ENCODE measurements at regions not wholly inside any gene's neighbourhood (a gene's known extent, or its start where the extent isn't known, plus 50 kb on each side); places are given as distances from the start of the nearest gene placed in this dataset.

DNA sequence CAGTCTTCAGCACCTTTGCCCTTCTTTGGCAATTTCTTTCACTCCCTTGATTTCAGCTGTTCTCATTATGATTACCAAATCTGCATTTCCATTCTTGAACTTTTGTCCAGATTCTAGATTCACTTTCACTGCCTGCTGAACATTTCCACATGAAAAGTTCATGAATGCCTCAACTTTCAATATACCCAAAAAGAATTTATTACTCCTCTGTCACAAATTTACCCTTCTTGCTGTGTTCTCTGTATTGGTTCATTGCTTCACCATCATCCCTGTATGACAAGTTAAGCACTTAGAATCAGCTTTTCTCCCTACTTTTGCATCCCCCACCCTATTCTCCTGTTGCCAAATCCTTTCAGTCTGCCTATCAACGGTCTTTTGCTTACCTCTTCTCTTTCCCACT lies 112.6 kb upstream of the PKN2 start:
- Histone ChIP-seq H3K4me1 (ENCODE audit: control insufficient read depth, insufficient read depth, low read length) (no peaks in the 10 kb centered on the region), H3K9me3 (ENCODE audit: control insufficient read depth, insufficient read depth, low read depth, low read length) (no peaks in the 10 kb centered on the region), H3K4me3 (ENCODE audit: low read depth in 2 of 2, low read length in 2 of 2) (no peak overlapping the region), H3K36me3 (ENCODE audit: control insufficient read depth, insufficient read depth, low read length) (no peaks in the 10 kb centered on the region), H3K27ac (ENCODE audit: low read length) (no peak overlapping the region), H3K27me3 (ENCODE audit: control insufficient read depth, insufficient read depth, low read length) (peaks cover 5% of the 10 kb centered on the region)
- no peak for ATAC-seq
- BruUV-seq (replicated peaks) = no TSS peak
- in situ Hi-C loops (cut with HindIII; ENCODE audit: low pct_unique_long_range_greater_than_20kb, low sequenced_read_pairs) (no loop called here), intact Hi-C loops (cut with micrococcal nuclease; ENCODE audit: unreplicated experiment) (no loop called here)
- no peak for DNase-seq (ENCODE audit: low read depth, low spot score)
- TF ChIP-seq, protein P1, sequence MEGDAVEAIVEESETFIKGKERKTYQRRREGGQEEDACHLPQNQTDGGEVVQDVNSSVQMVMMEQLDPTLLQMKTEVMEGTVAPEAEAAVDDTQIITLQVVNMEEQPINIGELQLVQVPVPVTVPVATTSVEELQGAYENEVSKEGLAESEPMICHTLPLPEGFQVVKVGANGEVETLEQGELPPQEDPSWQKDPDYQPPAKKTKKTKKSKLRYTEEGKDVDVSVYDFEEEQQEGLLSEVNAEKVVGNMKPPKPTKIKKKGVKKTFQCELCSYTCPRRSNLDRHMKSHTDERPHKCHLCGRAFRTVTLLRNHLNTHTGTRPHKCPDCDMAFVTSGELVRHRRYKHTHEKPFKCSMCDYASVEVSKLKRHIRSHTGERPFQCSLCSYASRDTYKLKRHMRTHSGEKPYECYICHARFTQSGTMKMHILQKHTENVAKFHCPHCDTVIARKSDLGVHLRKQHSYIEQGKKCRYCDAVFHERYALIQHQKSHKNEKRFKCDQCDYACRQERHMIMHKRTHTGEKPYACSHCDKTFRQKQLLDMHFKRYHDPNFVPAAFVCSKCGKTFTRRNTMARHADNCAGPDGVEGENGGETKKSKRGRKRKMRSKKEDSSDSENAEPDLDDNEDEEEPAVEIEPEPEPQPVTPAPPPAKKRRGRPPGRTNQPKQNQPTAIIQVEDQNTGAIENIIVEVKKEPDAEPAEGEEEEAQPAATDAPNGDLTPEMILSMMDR (IDR thresholded peaks at IDR 0.05) = no peak
- TF ChIP-seq POLR2AphosphoS5 (IDR thresholded peaks at IDR 0.05; ENCODE audit: low read depth, low read length) (no peak), TCF7L2 (IDR thresholded peaks at IDR 0.05; ENCODE audit: low read depth, low read length) (no peak), SIN3A (IDR thresholded peaks at IDR 0.05; ENCODE audit: borderline replicate concordance, insufficient read depth, low read depth, low read length) (no peak)
- TF ChIP-seq, protein P2, sequence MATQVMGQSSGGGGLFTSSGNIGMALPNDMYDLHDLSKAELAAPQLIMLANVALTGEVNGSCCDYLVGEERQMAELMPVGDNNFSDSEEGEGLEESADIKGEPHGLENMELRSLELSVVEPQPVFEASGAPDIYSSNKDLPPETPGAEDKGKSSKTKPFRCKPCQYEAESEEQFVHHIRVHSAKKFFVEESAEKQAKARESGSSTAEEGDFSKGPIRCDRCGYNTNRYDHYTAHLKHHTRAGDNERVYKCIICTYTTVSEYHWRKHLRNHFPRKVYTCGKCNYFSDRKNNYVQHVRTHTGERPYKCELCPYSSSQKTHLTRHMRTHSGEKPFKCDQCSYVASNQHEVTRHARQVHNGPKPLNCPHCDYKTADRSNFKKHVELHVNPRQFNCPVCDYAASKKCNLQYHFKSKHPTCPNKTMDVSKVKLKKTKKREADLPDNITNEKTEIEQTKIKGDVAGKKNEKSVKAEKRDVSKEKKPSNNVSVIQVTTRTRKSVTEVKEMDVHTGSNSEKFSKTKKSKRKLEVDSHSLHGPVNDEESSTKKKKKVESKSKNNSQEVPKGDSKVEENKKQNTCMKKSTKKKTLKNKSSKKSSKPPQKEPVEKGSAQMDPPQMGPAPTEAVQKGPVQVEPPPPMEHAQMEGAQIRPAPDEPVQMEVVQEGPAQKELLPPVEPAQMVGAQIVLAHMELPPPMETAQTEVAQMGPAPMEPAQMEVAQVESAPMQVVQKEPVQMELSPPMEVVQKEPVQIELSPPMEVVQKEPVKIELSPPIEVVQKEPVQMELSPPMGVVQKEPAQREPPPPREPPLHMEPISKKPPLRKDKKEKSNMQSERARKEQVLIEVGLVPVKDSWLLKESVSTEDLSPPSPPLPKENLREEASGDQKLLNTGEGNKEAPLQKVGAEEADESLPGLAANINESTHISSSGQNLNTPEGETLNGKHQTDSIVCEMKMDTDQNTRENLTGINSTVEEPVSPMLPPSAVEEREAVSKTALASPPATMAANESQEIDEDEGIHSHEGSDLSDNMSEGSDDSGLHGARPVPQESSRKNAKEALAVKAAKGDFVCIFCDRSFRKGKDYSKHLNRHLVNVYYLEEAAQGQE (IDR thresholded peaks at IDR 0.05; ENCODE audit: insufficient read depth in 1 of 2, low read depth in 2 of 2, low read length in 1 of 2) = no peak
- POLR2A ChIA-PET = no interaction called here
- CTCF ChIA-PET = no interaction called here

DNA sequence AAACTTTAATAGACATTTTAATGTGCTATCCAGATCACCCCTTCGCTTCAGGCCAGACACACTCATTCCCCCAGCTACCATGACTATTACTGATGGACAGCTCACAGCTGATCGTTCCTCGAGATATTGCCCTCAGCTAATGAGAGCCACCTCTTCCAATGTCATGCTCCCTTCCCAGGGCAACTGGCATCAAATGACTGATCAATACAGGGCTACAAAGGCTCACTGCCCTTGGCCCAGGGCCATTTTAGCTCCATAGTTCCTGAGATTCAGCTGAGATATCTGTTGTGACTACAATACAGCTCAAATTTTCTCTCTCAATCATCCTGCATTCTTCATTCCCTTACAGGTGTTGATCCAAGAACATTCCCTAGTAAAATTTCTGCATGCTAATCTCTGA lies 104.5 kb upstream of the PKN2 start:
- Histone ChIP-seq H3K27me3 (ENCODE audit: control insufficient read depth, insufficient read depth, low read length) (no peaks in the 10 kb centered on the region), H3K4me3 (ENCODE audit: low read depth in 2 of 2, low read length in 2 of 2) (no peak overlapping the region), H3K27ac (ENCODE audit: low read length) (no peak overlapping the region), H3K9me3 (ENCODE audit: control insufficient read depth, insufficient read depth, low read depth, low read length) (no peaks in the 10 kb centered on the region), H3K4me1 (ENCODE audit: control insufficient read depth, insufficient read depth, low read length) (no peaks in the 10 kb centered on the region), H3K36me3 (ENCODE audit: control insufficient read depth, insufficient read depth, low read length) (no peaks in the 10 kb centered on the region)
- intact Hi-C loops (cut with micrococcal nuclease; ENCODE audit: unreplicated experiment) (no loop called here), in situ Hi-C loops (cut with HindIII; ENCODE audit: low pct_unique_long_range_greater_than_20kb, low sequenced_read_pairs) (no loop called here)
- CTCF ChIA-PET = interaction anchor here (0.6 kb wide), 2 partner anchors 76 to 1350 kb away, joined by 3 to 6 read pairs; no protein-coding TSS in a partner anchor
- BruUV-seq (replicated peaks) = no TSS peak
- POLR2A ChIA-PET = no interaction called here
- no peak for DNase-seq (ENCODE audit: low read depth, low spot score)
- TF ChIP-seq, protein P2 (IDR thresholded peaks at IDR 0.05; ENCODE audit: insufficient read depth in 1 of 2, low read depth in 2 of 2, low read length in 1 of 2) = no peak
- TF ChIP-seq SIN3A (IDR thresholded peaks at IDR 0.05; ENCODE audit: borderline replicate concordance, insufficient read depth, low read depth, low read length) (no peak), POLR2AphosphoS5 (IDR thresholded peaks at IDR 0.05; ENCODE audit: low read depth, low read length) (no peak), TCF7L2 (IDR thresholded peaks at IDR 0.05; ENCODE audit: low read depth, low read length) (no peak)
- TF ChIP-seq, protein P1 (IDR thresholded peaks at IDR 0.05) = no peak
- no peak for ATAC-seq

Data from Panc1 (cell line).